Lower leg skin (tissue), 3 donors: ENCODE measurements at regions not wholly inside any gene's neighbourhood (a gene's known extent, or its start where the extent isn't known, plus 50 kb on each side); places are given as distances from the start of the nearest gene placed in this dataset.

Experiments
- POLR2A ChIP-seq, 2 donors: fragments of 450-650 bp; IDR thresholded peaks; one replicate each; pipeline ENCODE4 v1.6.1; 2016 to 2017; ENCODE audit warnings: antibody characterized with exemption in 2 of 2, mild to moderate bottlenecking in 1 of 2, moderate library complexity in 1 of 2
- TF ChIP-seq, protein P1 (sequence below), 3 donors: fragments of 450-650 bp; IDR thresholded peaks; one replicate each; pipeline ENCODE4 v1.5.1; 2016; ENCODE audit warnings: antibody characterized with exemption in 3 of 3, mild to moderate bottlenecking in 3 of 3, moderate library complexity in 2 of 3

DNA sequence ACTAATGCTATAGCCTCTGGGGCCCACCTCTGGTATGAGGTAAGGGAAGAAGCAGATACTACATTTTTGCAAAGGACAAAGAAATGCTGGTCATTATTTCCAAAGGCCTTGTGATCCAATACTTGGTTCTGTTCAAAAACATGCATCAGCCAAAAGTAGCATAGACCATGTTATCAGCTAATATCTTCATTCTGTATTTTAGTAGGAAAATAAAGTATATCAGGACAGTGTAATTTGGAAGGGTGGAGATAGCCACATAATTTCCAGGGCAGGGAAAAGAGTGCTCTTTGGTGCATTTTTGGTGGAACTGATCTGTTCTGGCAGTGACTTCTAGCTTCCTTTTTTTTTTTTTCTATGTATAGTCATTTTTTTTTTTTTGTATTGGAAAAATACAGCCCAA lies 258.0 kb upstream of the SOX4 start:
- TF ChIP-seq, protein P1, sequence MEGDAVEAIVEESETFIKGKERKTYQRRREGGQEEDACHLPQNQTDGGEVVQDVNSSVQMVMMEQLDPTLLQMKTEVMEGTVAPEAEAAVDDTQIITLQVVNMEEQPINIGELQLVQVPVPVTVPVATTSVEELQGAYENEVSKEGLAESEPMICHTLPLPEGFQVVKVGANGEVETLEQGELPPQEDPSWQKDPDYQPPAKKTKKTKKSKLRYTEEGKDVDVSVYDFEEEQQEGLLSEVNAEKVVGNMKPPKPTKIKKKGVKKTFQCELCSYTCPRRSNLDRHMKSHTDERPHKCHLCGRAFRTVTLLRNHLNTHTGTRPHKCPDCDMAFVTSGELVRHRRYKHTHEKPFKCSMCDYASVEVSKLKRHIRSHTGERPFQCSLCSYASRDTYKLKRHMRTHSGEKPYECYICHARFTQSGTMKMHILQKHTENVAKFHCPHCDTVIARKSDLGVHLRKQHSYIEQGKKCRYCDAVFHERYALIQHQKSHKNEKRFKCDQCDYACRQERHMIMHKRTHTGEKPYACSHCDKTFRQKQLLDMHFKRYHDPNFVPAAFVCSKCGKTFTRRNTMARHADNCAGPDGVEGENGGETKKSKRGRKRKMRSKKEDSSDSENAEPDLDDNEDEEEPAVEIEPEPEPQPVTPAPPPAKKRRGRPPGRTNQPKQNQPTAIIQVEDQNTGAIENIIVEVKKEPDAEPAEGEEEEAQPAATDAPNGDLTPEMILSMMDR (IDR thresholded peaks at IDR 0.05), result no peak
- no peak for TF ChIP-seq POLR2A (IDR thresholded peaks at IDR 0.05)
